ENCODE measurements at regions not wholly inside any gene's neighbourhood (a gene's known extent, or its start where the extent isn't known, plus 50 kb on each side); places are given as distances from the start of the nearest gene placed in this dataset.
"Not testable (repeated sequence)": the region's sequence is repeated elsewhere in the genome, so short reads cannot be mapped to it uniquely, and the experiment has no call there.

DNA sequence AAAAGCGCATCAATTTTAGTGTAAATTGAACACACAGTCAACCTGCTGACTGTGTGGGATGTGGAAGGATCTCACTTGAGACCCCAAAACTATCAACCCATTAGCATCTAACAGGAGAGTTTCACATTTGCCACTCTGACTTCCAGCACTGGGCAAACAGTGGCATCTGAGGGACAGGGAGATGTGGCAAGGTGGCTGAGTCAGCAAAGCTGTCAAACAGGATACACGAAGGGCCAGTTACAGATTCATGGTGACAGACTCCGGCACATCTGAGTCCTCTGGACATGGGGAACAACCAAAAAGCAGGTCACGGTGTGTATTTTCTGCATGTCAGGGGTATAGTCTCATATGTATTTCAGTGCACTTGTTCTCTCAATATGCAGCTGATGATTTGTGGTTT is 573.4 kb upstream of the PPP2R3A start:
- no peak for DNase-seq (ENCODE audit: low read depth)
- no peak overlapping the region for H3K4me3 ChIP-seq (ENCODE audit: low read depth, low read length)

DNA sequence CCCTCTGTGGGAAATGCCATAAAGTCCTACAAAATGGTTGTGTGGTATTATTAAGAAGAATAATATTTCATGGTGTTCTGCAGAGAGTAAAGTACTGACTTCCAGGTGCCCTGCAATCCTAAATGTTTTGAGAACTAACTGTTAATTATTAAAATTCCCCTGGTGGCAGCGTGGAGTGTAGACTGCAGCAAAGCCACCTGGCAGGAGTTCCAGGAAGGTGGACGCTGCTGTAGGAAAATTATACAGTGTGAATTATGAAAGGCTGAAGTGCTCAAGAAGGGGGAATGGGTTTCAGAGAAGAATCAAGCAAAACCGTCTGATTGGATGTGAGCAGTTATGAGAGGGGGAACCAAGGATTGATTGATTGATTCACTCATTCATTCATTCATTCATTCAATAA is 572.4 kb upstream of the PPP2R3A start:
- no peak overlapping the region for H3K4me3 ChIP-seq (ENCODE audit: low read depth, low read length)
- DNase-seq (ENCODE audit: low read depth), result no peak

DNA sequence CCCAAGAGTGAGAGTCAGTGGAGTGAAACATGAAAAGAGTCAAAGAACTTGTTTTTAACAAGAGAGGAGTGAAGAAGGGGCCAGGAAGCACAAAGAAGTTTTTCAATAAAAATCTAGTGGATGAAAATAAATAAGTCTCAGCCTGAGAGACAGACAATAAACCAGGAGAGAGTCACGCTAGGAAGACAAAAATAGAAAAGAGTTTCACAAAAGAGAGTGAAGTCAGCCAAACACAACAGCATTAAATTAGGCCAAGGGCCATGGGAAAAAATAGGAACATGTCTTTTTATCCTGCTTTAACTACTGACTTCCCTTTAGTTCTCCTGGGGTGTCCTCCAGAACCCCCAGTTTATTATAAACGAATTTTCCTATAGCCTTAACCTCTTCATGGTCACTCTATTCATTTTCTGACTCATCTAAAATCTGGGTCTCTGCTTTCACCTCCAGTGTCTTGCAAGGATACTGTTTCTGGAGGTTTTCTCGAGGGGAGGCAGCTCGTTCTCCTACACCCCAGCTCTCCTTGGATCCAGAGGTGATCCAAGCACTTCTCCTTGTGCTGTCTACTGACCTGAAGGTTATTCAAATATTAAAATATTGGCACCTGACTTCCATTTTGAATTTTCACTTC is 571.5 kb upstream of the PPP2R3A start:
- no peak for DNase-seq (ENCODE audit: low read depth)
- H3K4me3 ChIP-seq (ENCODE audit: low read depth, low read length), result no peak overlapping the region

DNA sequence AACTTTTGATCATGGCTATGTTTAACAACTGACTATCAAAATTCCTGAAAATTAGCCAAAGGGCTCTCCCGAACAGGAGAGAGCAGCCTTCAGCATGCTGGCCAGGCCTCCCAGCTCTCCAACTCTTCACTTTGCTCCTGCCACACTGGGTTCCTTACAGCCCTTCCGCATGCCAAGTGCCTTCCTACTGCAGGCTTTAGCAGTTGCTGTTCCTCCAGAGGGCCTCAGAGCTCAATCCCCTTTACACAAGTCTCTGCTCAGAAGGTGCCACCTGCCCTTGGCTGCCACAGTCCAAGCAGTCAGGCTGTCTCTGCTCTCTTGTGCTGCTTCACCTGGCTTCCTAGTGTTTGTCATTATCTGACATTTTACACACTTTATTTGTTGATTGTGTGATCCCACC is 553.1 kb upstream of the PPP2R3A start:
- H3K4me3 ChIP-seq (ENCODE audit: low read depth, low read length), result no peak overlapping the region
- no peak for DNase-seq (ENCODE audit: low read depth)

DNA sequence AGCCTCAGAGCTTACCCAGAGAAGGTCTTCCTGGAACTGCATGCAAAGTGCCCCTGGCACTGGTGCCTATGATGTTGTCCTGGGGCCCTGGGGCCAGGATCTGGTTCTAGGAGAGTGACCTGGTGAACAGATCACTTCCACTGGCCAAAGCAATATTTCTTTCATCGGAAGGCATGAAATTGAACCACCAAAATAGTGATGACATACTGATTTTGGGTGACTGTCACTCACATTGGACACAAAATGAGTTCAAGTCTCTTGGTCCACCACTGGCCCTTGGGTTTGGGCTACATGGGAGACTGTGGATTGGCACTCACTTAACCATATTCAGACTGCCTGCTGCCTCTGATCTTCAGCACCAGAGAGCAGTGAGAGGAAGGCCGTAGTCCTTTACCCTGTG is 549.3 kb upstream of the PPP2R3A start:
- no peak for DNase-seq (ENCODE audit: low read depth)
- no peak overlapping the region for H3K4me3 ChIP-seq (ENCODE audit: low read depth, low read length)

DNA sequence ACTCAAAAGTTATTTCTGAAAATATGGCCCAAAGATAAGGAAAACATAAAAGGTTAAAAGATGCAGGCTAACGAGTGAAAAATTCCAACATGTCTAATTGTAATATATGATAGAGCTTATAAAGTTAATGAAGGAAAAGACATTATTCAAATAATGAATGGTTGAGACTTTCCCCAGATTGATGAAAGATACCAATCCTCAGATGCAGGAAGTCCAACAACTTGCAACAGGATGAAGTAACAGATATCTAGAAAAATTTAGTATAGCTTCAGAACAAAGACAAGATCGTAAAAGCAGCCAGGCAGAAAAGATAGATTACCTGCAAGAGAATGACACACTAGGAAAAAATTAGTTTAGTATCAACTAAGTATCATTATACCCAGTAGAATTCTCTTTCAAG is 546.4 kb upstream of the PPP2R3A start:
- DNase-seq (ENCODE audit: low read depth), result no peak
- no peak overlapping the region for H3K4me3 ChIP-seq (ENCODE audit: low read depth, low read length)

DNA sequence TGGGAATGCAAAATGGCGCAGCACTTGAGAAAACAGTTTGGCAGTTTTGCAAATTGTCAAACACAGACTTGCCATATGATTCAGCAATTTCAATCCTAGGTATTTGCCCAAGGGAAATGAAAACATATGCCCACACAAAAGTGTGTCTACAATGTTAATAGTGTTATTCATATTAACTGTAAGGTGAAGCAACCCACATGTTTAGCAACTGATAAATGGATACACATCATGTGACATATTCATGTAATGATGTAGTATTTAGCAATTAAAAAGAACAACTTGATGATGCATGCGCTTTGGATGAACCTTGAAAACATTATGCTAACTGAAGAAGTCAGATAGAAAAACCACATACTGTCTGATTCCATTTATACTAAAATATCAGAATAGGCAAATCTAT is 539.0 kb upstream of the PPP2R3A start:
- no peak for DNase-seq (ENCODE audit: low read depth)

DNA sequence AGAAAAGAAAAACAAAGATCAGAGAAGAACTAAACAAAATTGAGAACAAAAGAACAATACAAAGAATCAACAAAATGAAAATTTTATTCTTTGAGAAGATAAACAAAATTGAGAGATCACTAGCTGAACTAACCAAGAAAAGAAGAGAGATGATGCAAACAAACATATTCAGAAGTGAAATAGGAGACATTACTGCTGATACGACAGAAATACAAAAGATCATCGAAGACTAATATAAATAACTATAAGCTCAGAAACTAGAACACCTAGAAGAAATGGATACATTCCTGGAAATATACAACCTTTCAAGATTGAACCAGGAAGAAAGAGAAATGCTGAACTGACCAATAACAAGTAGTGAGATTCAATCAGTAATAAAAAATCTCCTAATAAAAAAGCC is 533.1 kb upstream of the PPP2R3A start:
- H3K4me3 ChIP-seq (ENCODE audit: low read depth, low read length), result no peak overlapping the region
- no peak for DNase-seq (ENCODE audit: low read depth)

More for the DNA sequence above, 539.0 kb upstream of the PPP2R3A start:
- H3K4me3 ChIP-seq (ENCODE audit: low read depth, low read length), result no peak overlapping the region

DNA sequence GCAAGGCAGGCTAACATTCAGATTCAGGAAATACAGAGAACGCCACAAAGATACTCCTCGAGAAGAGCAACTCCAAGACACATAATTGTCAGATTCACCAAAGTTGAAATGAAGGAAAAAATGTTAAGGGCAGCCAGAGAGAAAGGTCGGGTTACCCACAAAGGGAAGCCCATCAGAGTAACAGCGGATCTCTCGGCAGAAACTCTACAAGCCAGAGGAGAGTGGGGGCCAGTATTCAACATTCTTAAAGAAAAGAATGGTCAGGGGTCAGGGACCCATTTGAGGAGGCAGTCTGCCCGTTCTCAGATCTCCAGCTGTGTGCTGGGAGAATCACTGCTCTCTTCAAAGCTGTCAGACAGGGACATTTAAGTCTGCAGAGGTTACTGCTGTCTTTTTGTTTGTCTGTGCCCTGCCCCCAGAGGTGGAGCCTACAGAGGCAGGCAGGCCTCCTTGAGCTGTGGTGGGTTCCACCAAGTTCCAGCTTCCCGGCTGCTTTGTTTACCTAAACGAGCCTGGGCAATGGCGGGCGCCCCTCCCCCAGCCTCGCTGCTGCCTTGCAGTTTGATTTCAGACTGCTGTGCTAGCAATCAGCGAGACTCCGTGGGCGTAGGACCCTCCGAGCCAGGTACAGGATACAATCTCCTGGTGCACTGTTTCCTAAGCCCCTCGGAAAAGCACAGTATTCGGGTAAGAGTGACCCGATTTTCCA is 526.5 kb upstream of the PPP2R3A start:
- not testable (repeated sequence) for H3K4me3 ChIP-seq (ENCODE audit: low read depth, low read length); DNase-seq (ENCODE audit: low read depth)

DNA sequence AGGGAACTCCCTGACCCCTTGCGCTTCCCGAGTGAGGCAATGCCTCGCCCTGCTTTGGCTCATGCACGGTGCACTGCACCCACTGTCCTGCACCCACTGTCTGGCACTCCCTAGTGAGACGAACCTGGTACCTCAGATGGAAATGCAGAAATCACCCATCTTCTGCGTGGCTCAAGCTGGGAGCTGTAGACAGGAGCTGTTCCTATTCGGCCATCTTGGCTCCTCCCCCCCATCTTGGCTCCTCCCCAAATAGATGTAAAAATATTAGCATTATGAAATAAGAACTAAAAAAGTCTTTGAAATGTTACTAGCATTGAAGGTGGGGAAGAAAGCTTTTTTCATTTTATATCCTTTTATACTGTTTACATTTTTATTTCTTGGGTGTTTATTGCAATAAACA is 525.9 kb upstream of the PPP2R3A start:
- DNase-seq (ENCODE audit: low read depth); H3K4me3 ChIP-seq (ENCODE audit: low read depth, low read length): not testable (repeated sequence)

DNA sequence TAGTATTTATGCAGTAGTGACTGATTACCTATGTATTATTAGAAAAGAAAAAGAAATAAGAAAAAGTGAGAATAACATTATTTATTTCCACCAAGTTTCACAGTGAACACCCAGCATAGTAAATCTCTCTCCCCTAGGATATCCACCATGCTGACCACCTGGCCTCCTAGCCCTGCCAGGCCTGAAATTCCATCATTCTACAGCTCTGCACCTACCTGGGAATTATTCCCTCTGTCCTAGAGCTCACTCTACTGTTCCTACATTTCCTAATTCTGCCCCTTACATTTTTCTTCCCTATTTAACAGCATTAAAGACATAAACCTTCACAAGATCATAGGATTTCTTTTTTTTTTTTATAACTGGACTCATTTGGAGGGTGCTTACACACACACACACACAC is 525.3 kb upstream of the PPP2R3A start:
- no peak overlapping the region for H3K4me3 ChIP-seq (ENCODE audit: low read depth, low read length)
- no peak for DNase-seq (ENCODE audit: low read depth)

DNA sequence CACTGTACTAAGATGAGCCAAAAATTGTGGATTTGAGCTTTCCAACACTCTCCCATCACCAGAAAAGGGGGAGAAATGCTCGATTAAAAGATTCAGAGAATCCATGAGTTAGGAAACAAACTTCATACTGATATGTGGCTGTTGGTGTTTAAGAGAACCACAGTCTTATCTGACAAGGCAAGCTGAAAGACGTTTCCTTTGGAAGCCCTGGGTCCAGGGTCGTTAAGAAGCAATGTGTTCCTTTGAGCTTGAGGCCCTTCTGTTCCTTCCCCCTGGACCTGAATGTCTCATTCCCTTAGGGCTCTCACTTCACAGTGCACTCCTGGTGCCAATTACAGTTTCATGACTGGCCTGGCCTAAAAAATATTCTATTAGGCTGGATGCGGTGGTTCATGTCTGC is 524.8 kb upstream of the PPP2R3A start:
- no peak for DNase-seq (ENCODE audit: low read depth)
- H3K4me3 ChIP-seq (ENCODE audit: low read depth, low read length), result no peak overlapping the region

DNA sequence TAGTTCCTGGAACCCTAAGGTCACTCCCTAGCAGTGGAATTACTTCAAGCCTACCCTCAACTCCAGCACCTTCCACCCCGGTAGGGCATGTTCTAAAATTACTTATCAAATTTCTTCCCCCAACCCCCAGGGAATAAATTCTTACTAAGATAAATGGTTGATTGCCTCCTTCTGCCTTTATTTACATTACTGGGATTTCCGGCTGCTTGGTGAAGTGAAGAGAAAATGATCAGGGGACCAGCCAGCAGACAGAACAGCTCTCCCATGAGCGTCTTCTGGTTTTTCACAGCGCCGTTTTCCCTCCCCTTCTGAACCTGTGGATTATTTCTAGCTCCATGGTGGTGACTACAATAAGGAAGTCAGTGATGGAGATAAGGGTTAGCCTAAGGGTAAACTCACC is 521.5 kb upstream of the PPP2R3A start:
- H3K4me3 ChIP-seq (ENCODE audit: low read depth, low read length), result no peak overlapping the region
- no peak for DNase-seq (ENCODE audit: low read depth)

DNA sequence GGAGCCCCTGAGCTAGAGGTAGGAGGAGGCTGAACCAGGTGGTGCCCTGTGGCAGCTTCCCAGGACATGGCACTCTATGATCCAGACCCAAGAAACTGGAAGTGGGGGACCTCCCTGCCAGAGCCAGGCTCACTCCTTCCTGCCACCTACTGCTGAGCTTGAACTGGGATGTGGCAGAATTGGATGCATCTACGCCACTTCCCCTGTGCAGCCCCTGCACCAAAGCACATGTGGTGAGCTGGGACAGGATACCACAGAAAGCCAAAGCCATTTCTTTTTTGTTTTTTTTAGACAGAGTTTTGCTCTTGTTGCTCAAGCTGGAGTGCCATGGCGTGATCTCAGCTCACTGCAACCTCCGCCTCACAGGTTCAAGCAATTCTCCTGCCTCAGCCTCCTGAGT is 518.0 kb upstream of the PPP2R3A start:
- no peak for DNase-seq (ENCODE audit: low read depth)
- no peak overlapping the region for H3K4me3 ChIP-seq (ENCODE audit: low read depth, low read length)

DNA sequence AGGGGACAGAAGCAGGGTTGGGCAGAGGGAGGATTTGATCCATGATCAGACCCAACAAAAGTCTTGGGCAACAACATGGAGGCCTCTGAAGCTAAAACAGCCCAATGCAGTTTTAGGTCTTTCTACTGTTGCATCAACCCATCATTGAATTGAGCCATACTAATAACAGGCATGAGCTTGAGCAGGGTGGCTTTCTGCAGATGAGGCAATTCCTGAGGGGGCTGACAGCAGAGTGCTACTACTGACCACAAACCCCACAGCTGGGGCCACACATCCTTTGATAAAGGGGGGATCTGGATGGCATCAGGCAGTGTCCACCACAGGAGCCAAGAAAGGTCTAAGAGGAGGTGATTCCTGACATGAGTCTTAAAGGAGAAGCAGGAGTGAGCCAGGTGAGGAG is 517.0 kb upstream of the PPP2R3A start:
- no peak for DNase-seq (ENCODE audit: low read depth)
- H3K4me3 ChIP-seq (ENCODE audit: low read depth, low read length), result no peak overlapping the region

DNA sequence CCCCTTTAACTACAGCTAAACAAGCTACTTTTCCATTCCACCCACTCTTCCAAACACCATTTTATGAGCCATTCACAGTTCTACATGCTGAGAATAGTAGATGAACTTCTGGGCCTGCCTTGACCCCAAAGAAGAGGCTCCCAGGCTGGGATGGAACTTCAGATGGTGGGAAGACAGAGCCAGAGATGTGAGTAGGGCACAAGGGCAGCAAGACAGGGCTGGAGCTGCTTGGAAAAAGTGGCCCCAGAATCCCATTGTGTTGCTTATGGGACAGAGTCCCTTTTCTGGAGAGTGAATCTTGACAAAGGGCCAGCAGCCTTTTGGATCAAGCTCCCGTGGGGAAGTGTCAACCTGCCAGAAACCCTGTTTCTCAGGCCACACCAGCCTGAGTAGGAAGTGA is 516.5 kb upstream of the PPP2R3A start:
- no peak overlapping the region for H3K4me3 ChIP-seq (ENCODE audit: low read depth, low read length)
- no peak for DNase-seq (ENCODE audit: low read depth)

DNA sequence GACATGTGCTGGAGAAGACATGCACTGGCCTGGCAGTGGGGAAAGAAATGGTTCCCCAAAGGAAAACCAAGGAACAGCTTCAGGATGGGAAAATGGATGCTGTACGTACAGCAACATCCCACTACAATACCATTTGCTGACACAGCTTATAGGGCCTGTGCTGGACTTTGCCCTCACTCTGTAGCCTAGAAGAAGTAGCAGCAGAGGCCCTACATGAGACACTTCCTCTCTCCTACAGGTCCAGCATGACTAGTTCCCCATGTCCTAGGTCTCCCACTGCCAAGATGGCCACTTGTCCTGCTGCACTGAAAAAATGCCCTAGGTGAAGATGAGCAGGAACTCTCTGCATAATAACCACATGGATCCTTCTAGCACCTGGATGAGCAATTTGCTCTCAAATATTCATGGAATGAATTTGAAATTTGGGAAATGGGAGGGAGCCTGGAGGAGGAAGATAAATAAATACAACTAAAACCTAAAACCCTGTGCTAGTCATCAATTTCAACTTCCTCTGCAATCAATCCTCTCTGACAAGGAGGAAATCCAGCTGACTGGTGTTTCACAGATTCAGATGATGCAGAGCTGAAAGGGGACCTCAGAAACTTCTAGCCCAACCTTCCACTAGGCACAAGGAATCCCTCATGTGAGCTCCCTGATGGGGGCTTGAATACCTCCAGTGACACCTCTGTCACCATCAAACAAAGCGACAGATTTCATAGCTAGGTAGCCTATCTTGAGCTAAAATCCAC is 514.3 kb upstream of the PPP2R3A start:
- no peak for DNase-seq (ENCODE audit: low read depth)
- H3K4me3 ChIP-seq (ENCODE audit: low read depth, low read length), result no peak overlapping the region

DNA sequence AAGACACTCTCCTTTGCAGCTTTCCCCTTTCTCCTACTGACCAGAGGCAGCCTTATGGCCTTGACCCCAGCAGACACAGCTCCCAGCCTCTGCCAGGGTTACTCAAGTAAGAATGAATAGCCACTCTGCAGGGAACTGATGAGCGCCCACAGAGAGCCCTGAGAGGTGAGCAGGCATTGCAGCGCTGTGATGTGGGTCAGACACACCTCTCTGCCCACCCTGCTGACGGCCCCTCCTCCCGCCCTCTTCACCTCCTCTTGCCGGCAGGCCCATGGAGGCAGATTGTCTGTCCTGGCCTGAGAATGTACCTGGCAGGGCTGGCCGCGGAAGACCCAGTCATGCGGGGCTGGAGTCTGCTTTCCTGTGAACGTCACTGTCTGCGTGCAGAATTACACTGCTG is 512.6 kb upstream of the PPP2R3A start:
- DNase-seq (ENCODE audit: low read depth), result no peak
- no peak overlapping the region for H3K4me3 ChIP-seq (ENCODE audit: low read depth, low read length)

DNA sequence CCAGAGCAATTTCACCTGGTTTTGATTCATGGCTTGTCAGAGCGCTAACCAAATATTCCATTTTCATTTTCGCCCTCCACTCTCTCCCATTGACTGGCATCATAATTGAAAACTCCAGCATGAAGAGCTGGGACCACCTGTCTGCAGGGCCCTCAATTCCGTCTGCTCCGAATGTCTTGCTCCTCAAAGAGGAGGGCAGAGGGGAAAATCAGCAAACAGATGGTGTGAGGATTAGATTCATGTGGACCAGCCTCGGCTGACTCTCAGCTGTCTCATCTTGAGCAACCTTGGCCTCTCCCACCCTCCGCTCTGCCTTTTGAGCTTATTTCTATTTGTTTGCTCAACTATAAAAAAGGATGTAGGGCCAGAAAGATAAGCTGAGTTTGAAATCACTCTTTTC is 512.2 kb upstream of the PPP2R3A start:
- H3K4me3 ChIP-seq (ENCODE audit: low read depth, low read length), result no peak overlapping the region
- DNase-seq (ENCODE audit: low read depth), result no peak

DNA sequence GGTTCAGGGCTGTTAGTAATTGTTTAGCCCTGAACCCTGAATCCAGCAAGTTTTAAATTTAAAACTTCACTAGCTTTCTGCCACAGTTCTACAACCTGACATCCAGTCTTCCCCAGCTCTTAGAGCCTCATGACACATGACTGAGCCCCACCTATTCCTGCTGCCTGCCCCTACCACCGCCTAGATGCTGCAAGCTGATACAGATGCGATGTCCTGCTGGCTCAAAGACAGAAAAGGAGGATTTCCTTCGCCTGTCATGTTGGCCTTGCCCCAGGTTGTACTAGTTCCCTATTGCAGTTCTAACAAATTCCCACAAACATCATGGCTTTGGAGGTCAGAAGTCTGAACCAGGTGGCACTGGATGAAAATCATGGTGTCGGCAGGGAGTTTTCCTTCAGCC is 510.6 kb upstream of the PPP2R3A start:
- no peak for DNase-seq (ENCODE audit: low read depth)
- no peak overlapping the region for H3K4me3 ChIP-seq (ENCODE audit: low read depth, low read length)
